ENCODE measurements at regions not wholly inside any gene's neighbourhood (a gene's known extent, or its start where the extent isn't known, plus 50 kb on each side); places are given as distances from the start of the nearest gene placed in this dataset.

DNA sequence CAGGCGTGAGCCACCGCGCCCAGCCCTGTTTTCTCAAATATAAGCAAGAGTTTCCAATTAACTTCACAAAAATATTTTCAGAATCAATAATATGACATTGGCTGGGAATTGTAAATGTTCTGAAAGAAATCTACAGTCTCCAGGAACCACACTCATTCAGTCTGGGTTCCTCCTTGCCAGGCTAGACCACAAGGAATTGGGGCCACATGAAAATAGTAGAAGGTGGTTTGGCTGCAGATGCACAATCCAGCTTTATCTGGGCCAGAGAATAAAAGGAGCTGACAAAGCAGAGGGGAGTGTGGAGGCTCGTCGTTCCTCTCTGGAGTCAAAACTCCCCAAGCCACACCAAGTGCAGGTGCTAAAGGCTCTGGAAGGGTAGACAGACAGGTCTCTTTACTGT lies 92.0 kb upstream of the OSMR start:
- no peak for DNase-seq

DNA sequence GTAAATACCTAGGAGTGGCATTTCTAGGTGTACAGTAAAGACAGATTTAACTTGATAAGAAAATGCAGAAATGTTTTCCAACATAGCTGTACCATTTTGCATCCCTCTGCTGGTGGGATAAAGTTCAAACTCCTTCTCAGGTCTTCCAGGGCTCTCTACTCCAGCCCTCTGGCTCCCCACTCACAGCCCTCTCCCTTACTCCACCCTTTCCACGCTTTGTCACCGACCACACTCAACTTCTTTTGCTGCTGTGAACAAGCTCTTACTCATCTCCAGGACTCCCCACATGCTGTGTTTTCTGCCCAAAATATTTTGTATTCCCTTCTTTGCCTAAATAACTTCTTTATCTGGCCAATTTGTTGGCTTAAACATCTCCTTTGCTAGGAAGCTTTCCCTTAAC lies 90.6 kb upstream of the OSMR start:
- no peak for DNase-seq

- no peak for DNase-seq
Observed at GRCh38 chr5:38756068-38756467, 89.7 kb upstream of the OSMR start.

DNA sequence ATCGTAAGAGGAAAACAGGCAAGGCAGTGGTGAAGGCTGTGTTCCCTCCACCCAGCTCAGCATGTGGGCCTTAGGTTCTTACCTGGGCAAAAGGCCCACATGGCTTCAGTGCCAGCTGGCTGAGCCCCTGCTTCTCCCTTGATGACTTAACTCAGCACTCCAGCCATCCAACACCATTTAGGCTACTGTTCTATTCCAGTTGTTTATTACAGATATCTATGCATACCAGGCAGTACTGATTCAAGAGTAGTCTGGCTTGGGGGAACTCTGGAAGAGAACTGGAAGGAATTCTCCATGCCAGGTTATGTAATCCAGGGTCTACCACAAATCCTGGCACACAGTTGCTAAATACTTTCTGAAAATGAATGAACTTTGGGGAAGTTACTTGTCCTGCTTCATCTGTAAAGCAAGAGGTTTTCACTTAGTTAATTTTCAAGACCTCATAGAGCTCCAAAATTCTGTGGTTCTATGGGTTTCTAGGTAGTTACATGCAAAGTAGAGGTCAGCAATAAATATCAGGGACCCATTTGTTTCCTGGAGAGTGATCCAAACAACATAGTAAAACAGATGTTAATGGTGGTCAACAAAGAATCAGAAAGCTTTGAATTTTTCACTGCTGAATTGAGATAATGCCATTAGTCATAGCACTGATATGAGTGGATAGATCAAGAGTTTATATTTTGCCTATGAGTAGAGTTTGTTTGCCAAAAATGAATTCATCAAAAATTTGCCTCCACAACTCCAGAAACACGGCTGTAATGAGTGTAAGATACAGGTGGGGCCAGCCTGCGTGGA lies 88.2 kb upstream of the OSMR start:
- DNase-seq: no peak

- no peak for DNase-seq
Observed at GRCh38 chr5:38758774-38759600, 86.8 kb upstream of the OSMR start.

DNA sequence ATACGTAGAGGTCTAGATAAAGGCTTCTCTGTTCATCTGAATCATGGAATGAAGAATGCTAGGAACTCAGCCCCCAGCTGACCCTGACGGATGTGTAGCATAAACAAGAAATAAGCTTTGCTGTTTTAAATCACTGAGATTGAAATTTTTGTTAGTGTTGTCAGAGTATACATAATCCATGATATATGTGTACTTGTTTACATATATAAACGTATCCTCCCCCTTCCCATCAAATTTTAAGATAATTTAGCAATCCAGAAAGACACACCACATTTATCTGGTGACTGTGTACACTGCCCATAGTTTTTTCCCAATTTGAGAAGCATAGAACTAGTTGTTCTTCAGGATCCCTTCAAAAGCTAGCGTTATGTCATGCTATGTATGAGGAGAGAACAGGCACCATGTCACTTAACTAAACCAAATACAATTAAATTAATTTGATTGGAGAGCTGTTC lies 80.8 kb upstream of the OSMR start:
- DNase-seq: no peak

DNA sequence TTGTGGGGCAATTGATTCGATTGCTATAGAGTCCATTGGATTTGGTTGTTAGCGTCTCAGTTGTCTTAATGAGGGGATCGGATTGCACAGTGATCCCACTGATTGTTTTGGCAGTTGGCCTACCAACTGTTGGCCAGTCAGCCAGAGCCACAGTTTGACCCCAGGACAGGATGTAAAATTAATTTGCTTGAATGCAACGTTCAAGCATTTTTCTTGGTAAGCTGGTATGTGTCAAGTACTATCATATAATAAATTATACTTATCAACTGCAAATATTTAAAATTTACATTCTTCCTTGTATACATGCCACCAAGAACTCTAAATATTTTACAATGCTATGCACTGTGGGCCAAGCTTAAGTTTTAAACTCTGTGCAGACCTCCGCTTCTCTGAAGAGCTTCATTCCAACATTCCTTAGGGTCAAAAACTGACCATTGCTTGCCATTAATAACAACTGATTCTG lies 80.4 kb upstream of the OSMR start:
- DNase-seq: peak; percentile 53

GRCh38 chr5:38766151-38766550 lies 79.7 kb upstream of the OSMR start:
- no peak for DNase-seq

DNA sequence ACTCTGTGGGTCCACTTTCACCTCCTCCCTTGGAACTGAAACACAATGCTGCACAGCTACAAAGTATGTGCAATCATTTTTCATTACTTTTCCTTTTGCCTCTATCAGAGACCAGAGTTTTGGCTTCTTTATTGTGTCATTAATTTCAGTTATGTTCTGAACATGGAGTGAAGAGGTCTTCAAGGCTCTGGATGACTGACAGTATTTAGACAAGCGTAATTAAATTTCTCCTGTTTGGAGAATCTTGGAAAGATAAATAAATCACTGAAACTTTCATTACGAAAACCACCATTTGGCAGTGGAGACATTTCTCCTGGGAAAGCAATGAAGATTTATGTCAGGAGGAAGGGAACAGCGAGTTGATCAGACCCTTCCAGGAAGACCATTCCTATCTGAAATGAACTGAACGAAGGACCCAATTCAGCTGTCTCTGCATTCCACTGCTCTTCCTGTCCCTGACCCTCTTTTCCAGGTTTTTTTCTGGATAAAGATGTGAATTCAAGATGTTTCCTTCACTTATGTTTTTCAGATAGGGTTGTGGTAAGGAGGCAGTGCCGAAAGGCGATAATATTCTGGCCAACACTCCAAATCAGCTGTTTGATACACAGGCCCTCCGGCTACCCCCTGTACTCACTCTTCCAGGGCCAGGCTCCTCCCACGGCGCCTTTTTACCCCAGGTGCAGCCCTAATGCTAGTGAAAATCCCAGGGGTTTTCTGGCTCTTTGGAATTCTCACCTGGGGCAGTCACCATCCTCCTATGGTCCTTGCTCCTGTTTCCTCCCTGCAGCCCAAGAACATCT lies 77.2 kb upstream of the OSMR start:
- DNase-seq: no peak

GRCh38 chr5:38772471-38772870 lies 73.3 kb upstream of the OSMR start:
- DNase-seq: no peak

- no peak for DNase-seq
Observed at GRCh38 chr5:38775218-38775840, 70.5 kb upstream of the OSMR start.

GRCh38 chr5:38776149-38776896 lies 69.5 kb upstream of the OSMR start:
- no peak for DNase-seq

DNA sequence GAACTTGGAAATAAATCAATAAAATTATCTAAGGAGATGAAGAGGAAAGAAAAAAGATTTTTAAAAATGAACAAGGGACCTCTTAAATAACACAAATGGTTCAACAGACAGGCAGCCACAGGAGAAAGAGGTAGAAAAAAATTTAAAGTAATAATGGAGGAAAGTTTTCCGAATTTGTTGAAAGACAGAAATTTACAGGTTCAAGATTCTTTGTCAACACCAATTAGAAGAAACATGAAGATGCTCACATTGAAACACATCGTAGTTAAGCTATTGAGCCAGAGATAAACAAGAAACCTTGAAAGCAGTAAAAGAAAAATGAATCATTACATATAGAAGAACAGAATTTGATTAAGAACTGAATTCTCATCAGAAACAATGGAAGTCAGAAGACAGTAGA lies 68.7 kb upstream of the OSMR start:
- no peak for DNase-seq

DNA sequence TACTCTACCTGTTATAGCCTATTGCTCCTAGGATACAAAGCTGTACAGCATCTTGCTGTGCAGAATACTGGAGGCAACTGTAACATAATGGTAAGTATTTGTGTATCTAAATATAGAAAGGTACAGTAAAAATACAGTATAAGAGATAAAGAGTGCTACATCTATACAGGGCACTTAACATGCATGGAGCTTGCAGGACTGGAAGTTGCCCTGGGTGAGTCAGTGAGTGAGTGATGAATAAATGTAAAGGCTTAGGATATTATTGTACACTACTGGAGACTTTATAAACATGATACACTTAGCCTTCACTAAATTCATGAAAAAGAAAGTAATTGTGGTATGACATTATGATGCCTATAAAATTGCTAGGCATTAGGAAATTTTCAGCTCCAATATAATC lies 65.5 kb upstream of the OSMR start:
- DNase-seq: no peak

- peak; percentile 2 for DNase-seq
Observed at GRCh38 chr5:38780945-38781344, 64.9 kb upstream of the OSMR start.

DNA sequence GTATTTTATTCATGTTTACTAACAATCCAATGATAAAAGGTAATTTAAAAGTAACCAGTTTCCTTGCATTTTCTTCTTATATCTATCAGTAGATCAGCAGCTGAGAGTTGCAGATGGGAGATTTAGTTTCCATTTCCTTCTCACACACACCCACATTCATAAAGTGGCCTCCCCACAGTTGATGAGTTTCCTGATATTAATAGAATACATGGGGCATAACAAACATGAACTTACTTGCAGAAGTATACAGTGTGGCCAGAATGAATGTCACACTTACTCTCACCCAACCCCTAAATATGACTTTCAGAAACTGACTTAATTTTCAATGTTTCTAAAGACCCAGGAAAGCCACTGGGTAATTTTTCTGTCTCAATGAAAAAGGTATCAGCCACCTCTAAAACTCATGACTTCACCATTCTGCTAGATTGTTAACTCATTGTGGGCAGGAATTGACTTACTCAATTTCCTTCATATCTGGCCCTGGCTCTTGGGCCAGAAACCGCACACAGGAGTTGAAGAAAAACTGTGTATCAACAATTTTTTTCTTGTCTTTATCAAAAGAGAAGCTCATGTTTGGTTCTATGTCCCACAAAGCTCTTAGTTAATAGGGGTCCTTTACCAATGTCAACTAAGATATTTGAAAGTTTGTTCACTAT lies 63.5 kb upstream of the OSMR start:
- no peak for DNase-seq

DNA sequence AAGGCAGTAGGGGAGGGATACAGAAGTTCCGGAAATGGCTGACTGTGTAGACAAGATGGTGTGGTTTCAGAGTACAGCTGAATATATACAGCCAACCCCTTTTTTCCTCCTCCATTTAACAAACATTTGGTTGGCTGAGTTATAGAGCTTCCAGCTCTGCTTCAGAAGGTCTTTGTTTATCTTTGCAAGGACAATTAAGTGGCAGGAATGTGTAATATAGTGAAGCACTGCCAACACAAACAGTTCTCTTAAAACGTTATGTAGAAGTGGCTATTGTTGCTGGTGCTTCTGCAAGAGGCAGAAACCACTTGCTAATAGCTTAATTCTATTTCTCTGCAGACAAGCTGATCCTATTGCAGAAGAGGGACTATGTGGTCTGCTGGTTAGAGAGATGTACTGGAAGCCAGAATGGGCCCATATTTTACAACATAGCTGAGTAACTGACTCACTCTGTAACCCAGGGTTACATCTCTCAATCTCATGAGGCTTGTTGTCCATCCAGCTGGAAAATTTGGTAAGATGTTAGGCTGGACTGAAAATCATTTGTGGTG lies 62.7 kb upstream of the OSMR start:
- DNase-seq: no peak

GRCh38 chr5:38789134-38789533 lies 56.7 kb upstream of the OSMR start:
- no peak for DNase-seq

GRCh38 chr5:38789777-38790176 lies 56.0 kb upstream of the OSMR start:
- no peak for DNase-seq

- DNase-seq: no peak
Observed at GRCh38 chr5:38790268-38790667, 55.5 kb upstream of the OSMR start.

DNA sequence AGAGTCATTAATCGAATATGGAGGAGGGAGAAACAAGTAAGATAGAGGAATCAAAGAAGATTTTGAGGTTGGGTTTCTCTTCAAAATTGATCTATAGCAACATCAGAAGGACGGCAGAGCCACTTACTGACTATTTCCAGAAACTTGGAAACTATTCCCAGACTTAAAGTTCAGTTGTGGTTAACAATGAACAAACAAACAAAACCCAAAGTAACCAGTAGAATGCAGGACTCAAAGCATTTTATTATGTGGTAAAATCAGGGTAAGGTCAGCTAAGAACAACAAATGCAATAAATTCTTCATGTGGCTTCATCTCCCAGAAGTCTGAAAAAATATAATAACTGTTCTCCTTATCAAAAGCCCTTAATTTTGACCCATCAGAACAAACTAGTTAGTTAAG lies 54.9 kb upstream of the OSMR start:
- DNase-seq: no peak

Measured in NCI-H82 (cell line).